ENCODE measurements at regions not wholly inside any gene's neighbourhood (a gene's known extent, or its start where the extent isn't known, plus 50 kb on each side); places are given as distances from the start of the nearest gene placed in this dataset.

DNA sequence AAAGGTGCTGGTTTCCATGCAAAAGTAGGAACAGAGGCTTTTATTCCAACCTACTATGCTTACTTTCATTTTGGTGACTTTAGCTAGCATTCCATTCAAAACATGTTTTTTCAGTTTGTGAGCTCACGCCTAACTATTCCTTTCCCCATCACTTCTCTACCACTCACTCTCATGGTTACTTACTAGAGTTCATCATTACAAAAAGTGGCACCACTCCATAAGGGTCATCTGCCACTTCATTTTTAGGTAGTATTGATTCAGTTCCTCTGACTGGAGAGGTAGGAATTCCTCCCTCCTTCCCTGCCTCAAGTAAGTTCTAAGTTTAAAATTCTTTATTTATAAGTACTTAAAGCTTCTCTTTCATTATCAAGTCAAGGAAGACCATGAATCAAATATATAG is 543.1 kb downstream of the HTR7 start:
- no peak for TF ChIP-seq CTCF (conservative IDR thresholded peaks at IDR 0.05)
- Mint-ChIP-seq H3K4me3 (no peak overlapping the region), H3K27me3 (peaks cover 3% of the 10 kb centered on the region)

GRCh38 chr10:90317172-90317571 is 540.7 kb downstream of the HTR7 start:
- no peak overlapping the region for H3K27ac Mint-ChIP-seq
- no peak overlapping the region for H3K4me3 Mint-ChIP-seq
- H3K9me3 Mint-ChIP-seq, result no peaks in the 10 kb centered on the region
- DNase-seq (ENCODE audit: extremely low spot score, unreplicated experiment), result no peak
- TF ChIP-seq CTCF (conservative IDR thresholded peaks at IDR 0.05), result no peak
- H3K36me3 Mint-ChIP-seq, result no peaks in the 10 kb centered on the region
- peaks cover 13% of the 10 kb centered on the region for H3K4me1 Mint-ChIP-seq (ENCODE audit: unreplicated experiment)
- H3K27me3 Mint-ChIP-seq, result peaks cover 3% of the 10 kb centered on the region

More for the DNA sequence above, 543.1 kb downstream of the HTR7 start:
- DNase-seq (ENCODE audit: extremely low spot score, unreplicated experiment), result no peak
- H3K9me3 Mint-ChIP-seq, result no peaks in the 10 kb centered on the region
- peaks cover 13% of the 10 kb centered on the region for H3K4me1 Mint-ChIP-seq (ENCODE audit: unreplicated experiment)
- no peaks in the 10 kb centered on the region for H3K36me3 Mint-ChIP-seq
- no peak overlapping the region for H3K27ac Mint-ChIP-seq

- H3K27me3 Mint-ChIP-seq, result peaks cover 3% of the 10 kb centered on the region
- peaks cover 13% of the 10 kb centered on the region for H3K4me1 Mint-ChIP-seq (ENCODE audit: unreplicated experiment)
- H3K9me3 Mint-ChIP-seq, result no peaks in the 10 kb centered on the region
- H3K36me3 Mint-ChIP-seq, result no peaks in the 10 kb centered on the region
- H3K27ac Mint-ChIP-seq, result peak overlapping the region; percentile 17
- no peak for DNase-seq (ENCODE audit: extremely low spot score, unreplicated experiment)
- no peak for TF ChIP-seq CTCF (conservative IDR thresholded peaks at IDR 0.05)
- no peak overlapping the region for H3K4me3 Mint-ChIP-seq
Observed at GRCh38 chr10:90318659-90319058, 539.2 kb downstream of the HTR7 start.

DNA sequence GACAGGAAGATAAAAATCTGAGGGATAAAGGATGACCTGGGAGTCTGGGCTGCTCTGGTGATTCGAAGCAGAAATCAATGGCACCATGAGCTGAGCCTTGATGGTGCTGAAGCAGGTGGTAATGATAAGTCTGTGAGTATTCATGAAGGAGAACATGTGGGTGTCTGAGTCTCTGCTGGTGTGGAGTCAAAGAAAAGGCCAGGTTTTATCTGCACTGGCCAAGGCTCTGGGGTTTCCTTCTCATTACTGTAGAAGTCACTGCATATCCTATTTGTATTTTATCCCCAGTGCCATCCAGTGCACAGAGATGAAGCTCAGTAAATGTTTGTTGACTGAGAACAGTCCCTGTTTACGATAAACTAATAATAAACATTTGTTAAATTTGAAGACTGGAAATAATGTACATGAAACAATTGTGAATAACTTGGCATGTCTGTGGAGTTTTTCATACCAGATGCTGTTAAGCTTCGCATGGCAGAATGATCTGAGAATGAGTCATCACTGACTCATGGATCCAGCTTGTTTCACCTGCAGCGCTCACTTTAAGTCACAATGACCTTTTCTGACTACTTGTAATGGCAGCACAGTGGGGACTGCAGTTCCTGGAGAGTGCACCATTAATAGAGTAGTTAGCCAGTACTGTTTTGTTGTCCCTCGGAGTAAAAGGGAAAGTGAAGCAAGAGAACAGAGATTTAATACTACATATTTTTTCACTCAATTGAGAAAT is 538.5 kb downstream of the HTR7 start:
- H3K36me3 Mint-ChIP-seq, result no peaks in the 10 kb centered on the region
- H3K4me3 Mint-ChIP-seq, result no peak overlapping the region
- H3K27me3 Mint-ChIP-seq, result peaks cover 3% of the 10 kb centered on the region
- H3K9me3 Mint-ChIP-seq, result no peaks in the 10 kb centered on the region
- TF ChIP-seq CTCF (conservative IDR thresholded peaks at IDR 0.05), result no peak
- H3K27ac Mint-ChIP-seq, result peak overlapping the region; percentile 17
- peaks cover 13% of the 10 kb centered on the region for H3K4me1 Mint-ChIP-seq (ENCODE audit: unreplicated experiment)
- DNase-seq (ENCODE audit: extremely low spot score, unreplicated experiment), result no peak

- Mint-ChIP-seq H3K9me3 (no peaks in the 10 kb centered on the region), H3K4me1 (ENCODE audit: unreplicated experiment) (peaks cover 13% of the 10 kb centered on the region), H3K36me3 (no peaks in the 10 kb centered on the region), H3K27me3 (peaks cover 3% of the 10 kb centered on the region), H3K27ac (no peak overlapping the region), H3K4me3 (no peak overlapping the region)
- no peak for DNase-seq (ENCODE audit: extremely low spot score, unreplicated experiment)
- TF ChIP-seq CTCF (conservative IDR thresholded peaks at IDR 0.05), result no peak
Observed at GRCh38 chr10:90321132-90321816, 536.6 kb downstream of the HTR7 start.

All from type B pancreatic cell (in vitro differentiated cells).